GM13976 (cell line): ENCODE measurements at regions not wholly inside any gene's neighbourhood (a gene's known extent, or its start where the extent isn't known, plus 50 kb on each side); places are given as distances from the start of the nearest gene placed in this dataset.

Experiments used
- DNase-seq: peaks from one replicate; pipeline ENCODE4 v3.0.0; 2012; ENCODE audit warnings: low spot score
- CTCF ChIP-seq: IDR thresholded peaks from 2 replicates; pipeline ENCODE4 v1.5.1; 2012; ENCODE audit warnings: borderline replicate concordance, mild to moderate bottlenecking; ENCODE audit not compliant: insufficient read depth; ENCODE audit errors: extremely low read depth, missing control alignments, control extremely low read depth
- in situ Hi-C: fragments of 300-500 bp; cut with MboI; formaldehyde crosslinking; loops from one replicate; pipeline ENCODE4 v1.12.0; 2022; ENCODE audit warnings: low sequenced_read_pairs, mixed read lengths, inconsistent platforms; ENCODE audit not compliant: unreplicated experiment

- in situ Hi-C loops: no loop called here
- no peak for TF ChIP-seq CTCF
- no peak for DNase-seq
Observed at GRCh38 chr17:13426991-13427390, 174.7 kb downstream of the HS3ST3A1 start.

- TF ChIP-seq CTCF: no peak
- no peak for DNase-seq
- in situ Hi-C loops: no loop called here
Observed at GRCh38 chr17:13425390-13425789, 176.3 kb downstream of the HS3ST3A1 start.

DNA sequence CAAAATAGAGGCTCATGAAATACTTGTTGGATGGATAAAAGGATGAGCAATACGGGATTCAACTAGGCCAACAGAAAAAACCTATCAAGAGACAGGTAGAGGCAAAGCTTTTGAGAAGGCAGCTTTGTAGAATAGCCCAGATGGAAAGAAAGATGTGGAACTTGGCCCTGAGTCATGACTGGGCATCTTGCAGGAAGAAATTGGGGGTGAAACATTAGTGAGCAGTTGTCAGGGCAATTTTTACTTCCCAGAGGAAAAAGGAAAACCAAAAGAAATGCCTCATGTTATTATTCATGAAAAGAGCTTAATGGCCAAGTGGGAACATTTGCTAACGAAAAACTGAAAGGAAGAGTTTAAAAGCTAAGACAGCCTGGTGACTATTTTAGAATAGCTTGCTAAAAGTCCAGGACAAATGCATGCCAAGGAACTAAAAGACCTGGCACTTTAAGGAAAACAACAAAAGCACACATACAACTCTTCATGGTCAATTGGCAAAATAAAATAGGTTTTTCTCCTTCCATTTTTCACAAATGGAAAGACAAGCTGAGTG lies 180.1 kb downstream of the HS3ST3A1 start:
- in situ Hi-C loops: no loop called here
- DNase-seq: no peak
- no peak for TF ChIP-seq CTCF

- no peak for TF ChIP-seq CTCF
- no peak for DNase-seq
- in situ Hi-C loops: no loop called here
Observed at GRCh38 chr17:13420878-13421277, 180.9 kb downstream of the HS3ST3A1 start.

DNA sequence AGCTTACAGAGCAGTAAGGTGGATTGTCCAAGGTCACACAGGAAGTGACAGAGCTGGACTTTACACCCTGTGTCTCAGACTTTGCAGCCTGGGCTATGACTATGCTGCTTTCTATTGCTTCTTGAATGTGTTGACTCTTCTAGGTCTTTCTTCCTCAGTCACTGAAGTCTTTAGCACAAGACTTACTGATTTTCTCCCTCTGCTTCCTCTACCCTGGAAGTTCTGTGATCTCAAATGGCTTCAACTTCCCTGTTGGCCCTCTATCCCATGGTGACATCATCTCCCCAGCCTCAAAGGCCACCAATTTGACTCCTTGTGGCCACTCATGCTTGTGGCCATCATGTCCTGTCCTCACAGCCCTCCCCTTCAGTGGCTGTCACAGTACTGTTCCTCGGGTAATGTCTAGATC lies 181.3 kb downstream of the HS3ST3A1 start:
- no peak for TF ChIP-seq CTCF
- in situ Hi-C loops: no loop called here
- no peak for DNase-seq

GRCh38 chr17:13419676-13420075 lies 182.1 kb downstream of the HS3ST3A1 start:
- no peak for DNase-seq
- no peak for TF ChIP-seq CTCF
- in situ Hi-C loops: no loop called here

DNA sequence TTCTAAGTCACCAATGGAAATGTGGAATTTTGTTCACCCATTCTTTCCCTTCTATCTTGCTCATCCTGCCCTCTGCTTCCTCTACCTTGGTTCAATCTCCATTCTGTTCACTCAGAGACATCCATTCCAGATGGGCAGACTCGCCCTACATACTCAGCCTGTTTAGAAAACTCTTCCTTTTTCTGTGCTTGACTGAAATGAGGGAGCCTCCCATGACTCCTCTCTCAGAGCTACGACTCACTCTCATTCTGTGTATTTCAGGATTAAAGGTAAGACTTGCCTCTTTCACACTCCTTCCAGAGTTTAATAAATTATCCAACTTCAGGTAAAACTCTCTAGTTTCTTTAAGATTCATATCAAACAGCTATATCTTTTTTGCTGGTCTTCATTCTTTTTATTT lies 182.8 kb downstream of the HS3ST3A1 start:
- in situ Hi-C loops: no loop called here
- DNase-seq: no peak
- TF ChIP-seq CTCF: no peak
